HG03521 (cell line): ENCODE measurements at regions not wholly inside any gene's neighbourhood (a gene's known extent, or its start where the extent isn't known, plus 50 kb on each side); places are given as distances from the start of the nearest gene placed in this dataset.
"Not testable (repeated sequence)": the region's sequence is repeated elsewhere in the genome, so short reads cannot be mapped to it uniquely, and the experiment has no call there.

Source experiments
- ATAC-seq: cut with Tn5 transposase; IDR thresholded peaks from one replicate; pipeline ENCODE4 v1.9.1; 2021; ENCODE audit warnings: mild to moderate bottlenecking, moderate library complexity; ENCODE audit not compliant: unreplicated experiment

DNA sequence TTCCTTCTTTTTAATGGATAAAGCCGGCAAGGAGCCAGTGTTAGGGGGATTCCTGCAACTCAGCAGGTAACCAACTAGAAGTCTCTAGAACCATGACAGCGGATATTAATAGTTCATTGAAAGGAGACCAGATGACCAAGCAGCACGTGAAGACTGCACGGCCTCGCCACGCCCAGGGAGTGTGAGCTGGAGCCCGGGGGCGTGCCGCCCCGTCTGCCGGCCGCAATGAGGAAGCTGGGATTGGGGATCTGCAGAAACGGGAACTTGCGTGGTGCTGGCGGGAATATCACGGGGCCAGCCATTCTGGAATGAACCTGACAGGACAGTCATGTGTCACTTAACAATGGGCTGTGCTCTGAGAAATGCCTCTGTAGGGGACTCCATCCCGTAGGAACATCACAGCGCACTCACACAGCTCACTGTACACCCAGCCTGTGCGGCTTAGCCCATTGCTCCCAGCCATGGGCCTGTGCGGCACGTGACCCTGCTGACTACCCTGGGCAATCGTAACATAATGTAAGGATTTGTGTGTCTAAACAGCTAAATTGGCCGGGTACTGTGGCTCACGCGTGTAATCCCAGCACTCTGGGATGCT lies 4092.8 kb upstream of the TPTE start:
- ATAC-seq = not testable (repeated sequence)

DNA sequence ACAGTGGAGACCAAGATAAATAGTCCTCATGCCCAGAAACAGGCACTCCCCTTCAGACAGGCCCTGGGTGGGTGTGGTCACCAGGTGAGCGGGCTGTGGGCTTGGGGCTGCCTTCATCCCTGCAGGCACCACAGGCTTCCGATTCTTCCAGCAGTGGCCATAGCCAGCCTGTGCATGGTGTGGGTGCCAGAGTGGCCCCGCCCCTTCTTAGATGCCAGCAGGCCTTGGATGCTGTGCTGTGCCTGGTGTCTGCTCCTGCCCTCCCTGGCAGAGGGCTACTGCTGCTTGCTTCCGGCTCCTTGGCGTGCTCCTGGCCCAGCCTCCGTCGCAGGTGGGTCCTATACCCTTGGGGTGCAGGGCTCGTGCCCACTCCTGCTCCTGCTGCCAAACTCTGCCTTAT lies 4091.5 kb upstream of the TPTE start:
- not testable (repeated sequence) for ATAC-seq

- ATAC-seq = not testable (repeated sequence)
Observed at GRCh38 chr21:6433149-6433548, 4088.2 kb upstream of the TPTE start.

DNA sequence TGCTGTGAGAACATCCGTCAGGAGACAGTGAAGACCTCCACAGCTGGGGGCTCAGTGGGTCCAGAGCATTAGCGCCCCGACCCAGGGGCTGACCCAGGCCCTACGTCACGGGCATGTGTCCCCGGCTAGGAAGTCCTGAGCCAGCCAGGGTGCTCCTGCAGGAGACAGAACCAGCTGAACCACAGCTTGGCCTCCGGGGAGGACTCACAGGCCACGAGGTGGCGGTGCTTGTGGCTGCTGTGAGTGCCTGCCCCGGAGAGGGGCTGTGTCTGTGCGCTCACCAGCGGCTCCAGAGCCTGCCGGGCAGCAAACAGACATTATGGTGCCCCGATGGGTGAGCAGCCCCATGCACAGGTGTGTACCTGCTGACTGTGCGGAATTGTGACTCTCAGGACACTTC lies 4085.2 kb upstream of the TPTE start:
- not testable (repeated sequence) for ATAC-seq

GRCh38 chr21:6436971-6437833 lies 4084.2 kb upstream of the TPTE start:
- not testable (repeated sequence) for ATAC-seq

GRCh38 chr21:6437834-6438187 lies 4083.6 kb upstream of the TPTE start:
- not testable (repeated sequence) for ATAC-seq

GRCh38 chr21:6439058-6439457 lies 4082.3 kb upstream of the TPTE start:
- ATAC-seq = not testable (repeated sequence)

DNA sequence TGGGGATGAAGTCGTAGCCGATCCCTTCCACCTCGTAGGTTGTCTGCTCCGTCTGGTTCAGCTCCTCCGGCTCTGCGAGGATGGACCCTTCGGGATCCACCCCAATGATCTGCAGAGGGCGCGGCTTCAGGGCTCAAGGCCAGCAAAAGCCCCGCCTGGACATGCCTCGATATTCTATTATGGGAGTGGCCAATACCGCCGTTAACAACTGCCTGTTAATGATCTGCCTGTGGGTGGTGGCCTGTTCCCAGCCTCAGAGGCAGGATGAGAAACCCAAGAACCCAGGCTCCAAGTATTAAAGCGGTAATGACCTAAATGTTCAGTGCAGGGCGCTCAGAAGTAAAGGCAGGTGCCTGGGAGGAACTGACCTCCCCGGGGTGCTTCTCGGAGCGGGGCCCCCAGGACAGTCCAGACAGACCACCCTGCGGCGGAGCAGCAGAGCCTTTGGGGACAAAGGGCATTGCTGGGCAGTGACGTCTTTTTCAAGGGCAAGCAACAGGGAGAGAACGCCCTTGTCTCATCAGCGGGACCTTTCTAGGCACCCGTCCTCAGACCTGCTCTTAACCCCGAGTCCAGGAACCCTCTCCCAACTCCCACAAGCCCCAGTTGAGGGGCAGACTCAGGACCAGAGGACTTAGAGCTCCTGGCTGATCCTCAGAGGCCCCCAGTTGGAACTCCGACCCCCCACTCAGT lies 4066.6 kb upstream of the TPTE start:
- not testable (repeated sequence) for ATAC-seq

DNA sequence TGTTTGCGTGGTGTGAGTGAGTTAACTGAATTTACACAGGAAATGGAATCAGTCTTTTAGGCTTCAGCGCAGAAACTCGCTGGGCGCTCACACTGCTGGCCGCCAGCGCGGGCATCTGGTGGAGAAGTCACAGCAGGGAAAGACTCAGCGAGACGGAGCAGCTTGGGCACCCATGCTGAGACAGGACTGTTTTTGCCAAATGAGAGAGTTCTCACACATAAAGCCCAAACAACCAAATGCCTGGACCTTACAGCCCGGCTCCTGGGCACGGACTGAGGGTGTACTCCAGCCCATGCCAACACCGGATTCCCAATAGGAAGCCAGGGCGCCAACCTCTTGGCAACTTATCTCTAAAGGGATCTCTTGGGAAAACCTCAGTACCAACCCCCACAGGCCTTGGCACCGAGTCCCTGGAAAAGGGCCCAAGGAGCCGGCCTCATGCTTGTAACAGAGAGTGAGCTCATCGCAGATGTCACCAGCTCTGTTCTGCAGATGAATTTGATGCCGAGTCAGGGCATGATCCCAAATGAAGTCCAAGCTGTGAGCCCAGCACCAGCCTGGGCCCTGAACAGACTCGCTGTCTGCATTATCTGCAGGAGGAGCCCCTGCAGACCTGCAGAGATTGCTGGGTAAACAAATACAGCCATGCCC lies 4065.2 kb upstream of the TPTE start:
- not testable (repeated sequence) for ATAC-seq

DNA sequence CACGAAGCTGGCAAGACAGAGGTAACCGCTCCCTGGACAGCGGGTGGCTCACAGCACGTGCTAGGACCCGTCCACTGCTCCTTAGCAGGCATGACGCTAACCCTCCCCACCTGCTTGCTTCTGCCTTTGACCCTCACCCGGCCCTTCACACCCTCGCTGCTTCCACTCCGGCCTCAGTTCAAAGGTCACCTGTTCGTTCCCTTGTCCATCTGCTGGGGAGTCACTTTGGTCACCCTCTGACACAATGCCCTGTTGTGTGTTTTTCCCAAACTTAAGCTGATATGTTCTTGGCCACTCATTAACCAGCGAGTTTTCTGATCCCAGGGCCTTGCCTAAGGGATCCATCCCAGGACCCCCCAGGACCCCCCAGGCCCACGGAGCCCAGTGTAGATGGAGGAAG lies 4061.6 kb upstream of the TPTE start:
- ATAC-seq = not testable (repeated sequence)

- not testable (repeated sequence) for ATAC-seq
Observed at GRCh38 chr21:6461358-6461757, 4060.0 kb upstream of the TPTE start.

GRCh38 chr21:6464419-6464818 lies 4057.0 kb upstream of the TPTE start:
- ATAC-seq = not testable (repeated sequence)

- not testable (repeated sequence) for ATAC-seq
Observed at GRCh38 chr21:6466081-6466698, 4055.2 kb upstream of the TPTE start.

- ATAC-seq = not testable (repeated sequence)
Observed at GRCh38 chr21:6466707-6467106, 4054.7 kb upstream of the TPTE start.

DNA sequence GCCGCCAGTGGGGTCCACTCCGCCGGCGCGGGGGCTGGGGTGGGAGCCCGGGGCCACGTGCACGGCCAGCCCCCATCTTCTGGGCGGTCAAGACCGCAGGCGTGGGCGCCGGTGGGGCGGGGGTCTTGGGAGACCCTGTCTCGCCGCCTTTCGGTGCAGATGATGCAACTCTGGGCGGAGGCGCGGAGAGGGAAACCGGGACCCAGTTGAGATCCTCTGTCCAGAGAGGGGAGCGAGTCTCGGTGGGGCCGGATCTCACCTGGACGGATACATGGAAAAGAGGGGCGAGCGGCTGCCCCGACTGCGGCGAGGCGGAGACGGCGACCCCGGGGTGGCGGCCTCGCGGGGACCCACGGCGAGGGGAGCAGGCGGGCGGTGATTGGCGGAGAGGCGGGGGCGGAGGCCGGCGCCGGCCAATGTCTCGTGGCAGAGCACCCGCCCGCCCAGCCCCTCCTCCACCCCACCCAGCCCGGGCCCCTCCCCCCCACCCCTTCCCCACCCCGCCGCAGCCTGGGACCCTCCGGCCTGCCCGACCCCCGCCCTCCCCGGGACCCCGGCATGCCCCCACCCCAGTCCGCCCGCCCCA lies 4054.1 kb upstream of the TPTE start:
- not testable (repeated sequence) for ATAC-seq

DNA sequence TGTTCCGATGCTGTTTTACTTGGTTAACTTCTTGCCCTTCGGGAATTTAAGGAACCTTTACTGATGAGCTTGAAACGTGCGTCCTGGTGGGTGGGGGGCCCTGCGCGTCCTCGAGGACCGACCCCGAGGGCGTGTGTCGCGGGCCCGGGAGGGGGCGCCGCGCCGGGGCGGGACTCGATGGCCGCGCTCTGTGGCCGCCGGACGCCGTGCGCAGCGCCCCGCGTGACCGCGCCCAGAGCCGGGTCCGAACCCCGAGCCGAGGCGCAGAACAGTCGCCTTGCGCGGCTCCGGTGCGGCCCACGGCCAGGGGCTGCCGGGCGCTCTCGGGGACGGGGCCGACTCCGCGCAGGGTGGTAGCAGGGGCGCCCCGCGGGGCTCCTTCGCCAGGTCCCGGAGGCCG lies 4053.5 kb upstream of the TPTE start:
- not testable (repeated sequence) for ATAC-seq

- not testable (repeated sequence) for ATAC-seq
Observed at GRCh38 chr21:6468331-6468860, 4053.0 kb upstream of the TPTE start.

DNA sequence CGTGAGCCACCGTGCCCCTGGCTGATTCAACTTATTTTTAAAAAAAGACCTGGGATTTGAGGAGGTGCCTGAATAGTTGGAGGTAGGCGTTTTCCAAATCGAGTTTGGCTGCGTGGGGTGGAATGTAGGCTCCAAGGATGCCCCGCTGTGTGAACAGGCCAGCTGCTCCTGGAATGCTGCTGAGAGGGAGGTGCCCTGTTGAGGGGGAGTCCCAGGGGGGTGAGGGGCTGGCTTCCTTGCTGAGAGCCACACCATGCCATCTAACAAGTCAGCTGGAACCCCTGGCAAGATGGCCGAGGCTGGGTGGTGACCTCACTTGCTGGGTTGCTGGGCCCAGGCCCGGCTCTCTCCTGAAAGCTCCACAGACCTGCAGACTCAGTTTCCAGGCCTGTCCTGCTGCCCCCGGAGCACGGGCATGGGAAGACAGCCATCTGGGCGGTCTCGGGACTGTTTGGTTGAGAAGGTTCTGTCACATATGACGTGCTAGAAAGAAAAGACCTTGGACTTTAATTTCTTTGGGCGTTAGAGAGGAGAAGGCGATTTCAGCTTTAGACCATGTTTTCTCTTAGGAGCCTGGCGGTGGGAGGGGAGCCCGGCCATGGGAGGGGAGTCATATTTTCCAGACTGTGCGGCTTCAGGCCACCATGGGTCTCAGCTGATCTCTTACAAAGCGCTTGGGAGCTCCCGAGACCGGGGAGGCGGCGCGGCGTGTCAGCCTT lies 4047.0 kb upstream of the TPTE start:
- ATAC-seq = not testable (repeated sequence)

- not testable (repeated sequence) for ATAC-seq
Observed at GRCh38 chr21:6481116-6481515, 4040.3 kb upstream of the TPTE start.
